Stimulated activated naive B cell treated with anti-CD40 and anti-IgM and Interleukin-4, amounts not matched to agents 10 μg/mL and 1 μg/mL and 100 μg/mL, for 72 hours (primary cell): ENCODE measurements at regions not wholly inside any gene's neighbourhood (a gene's known extent, or its start where the extent isn't known, plus 50 kb on each side); places are given as distances from the start of the nearest gene placed in this dataset.

Experiments
- ATAC-seq, 2 donors: fragments of 150-1000 bp; cut with Tn5 transposase; replicated peaks; 2 replicates each; pipeline ENCODE4 v1.10.0; 2021; ENCODE audit warnings: moderate library complexity in 1 of 2
- DNase-seq: peaks from one replicate; pipeline ENCODE4 v3.0.0; 2021
- H3K27ac Mint-ChIP-seq: one replicate; pipeline ENCODE4 v1.8.0; 2022; ENCODE audit warnings: mild to moderate bottlenecking, mixed read lengths
- H3K27me3 Mint-ChIP-seq, 2 donors: one replicate each; pipeline ENCODE4 v1.8.0; 2022; ENCODE audit warnings: mixed read lengths in 2 of 2
- H3K36me3 Mint-ChIP-seq, 2 donors: one replicate each; pipeline ENCODE4 v1.8.0; 2022; ENCODE audit warnings: mixed read lengths in 2 of 2, mild to moderate bottlenecking in 1 of 2
- H3K4me1 Mint-ChIP-seq, 2 donors: one replicate each; pipeline ENCODE4 v1.8.0; 2022; ENCODE audit warnings: mixed read lengths in 2 of 2, mild to moderate bottlenecking in 1 of 2
- H3K4me3 Mint-ChIP-seq, 2 donors: one replicate each; pipeline ENCODE4 v1.8.0; 2022; ENCODE audit warnings: mild to moderate bottlenecking in 2 of 2, mixed read lengths in 2 of 2, moderate library complexity in 1 of 2
- H3K9me3 Mint-ChIP-seq, 2 donors: one replicate each; pipeline ENCODE4 v1.8.0; 2022; ENCODE audit warnings: mixed read lengths in 2 of 2, mild to moderate bottlenecking in 1 of 2

DNA sequence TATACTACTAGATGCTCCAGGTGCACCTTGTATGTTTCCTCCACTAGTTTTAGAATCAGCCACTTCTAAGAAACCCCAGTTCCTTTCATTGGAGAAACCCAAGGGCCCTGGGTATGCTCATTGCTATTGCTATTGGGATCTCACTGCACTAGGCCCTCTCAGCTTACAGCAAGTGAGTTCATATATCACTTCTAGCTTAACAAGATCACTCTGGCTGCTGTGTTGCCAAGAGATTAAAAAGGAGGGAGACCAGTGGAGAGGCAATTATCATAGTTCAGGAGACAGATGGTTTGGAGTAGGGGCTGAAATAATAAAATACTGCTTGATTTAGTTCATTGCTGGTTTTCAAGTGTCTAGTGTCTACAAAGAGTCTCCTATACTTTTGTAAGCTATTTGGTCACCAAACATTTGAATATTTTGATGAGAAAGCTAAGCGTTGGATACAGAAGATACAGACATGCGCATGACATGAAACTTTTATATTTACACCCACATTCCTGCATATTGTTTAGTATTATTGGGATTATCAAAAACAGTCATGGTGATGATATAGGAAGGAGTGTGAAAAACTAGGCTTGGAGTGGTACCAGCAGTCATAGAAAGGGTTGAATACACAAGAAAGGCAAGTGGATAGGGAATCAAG lies 671.9 kb downstream of the ADGRL2 start:
- no peak for ATAC-seq
- Mint-ChIP-seq H3K9me3 (peaks cover 0 to 6% of the 10 kb centered on the region in 2 donors), H3K36me3 (no peaks in the 10 kb centered on the region), H3K4me3 (no peak overlapping the region), H3K27ac (no peak overlapping the region), H3K27me3 (no peaks in the 10 kb centered on the region), H3K4me1 (peaks cover 5 to 12% of the 10 kb centered on the region in 2 donors)
- DNase-seq, result no peak

DNA sequence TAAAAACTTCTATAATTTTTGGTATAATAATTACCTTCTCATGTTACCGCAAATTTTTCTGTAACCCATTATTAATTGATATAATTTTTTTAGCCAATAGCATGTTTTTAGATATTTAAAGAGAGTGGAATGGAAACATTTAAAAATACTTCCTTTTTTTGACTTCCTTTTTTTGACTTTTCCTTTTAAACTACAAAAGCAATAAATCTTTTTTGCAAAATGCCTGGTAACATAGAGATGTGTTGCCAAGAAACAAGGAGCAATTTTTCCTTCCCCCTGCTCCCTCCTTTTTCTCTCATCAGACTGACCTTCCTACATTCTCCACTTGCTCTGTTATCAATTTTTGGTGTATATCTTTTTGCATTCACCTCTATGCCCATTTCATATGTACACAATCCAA lies 666.2 kb downstream of the ADGRL2 start:
- Mint-ChIP-seq H3K36me3 (no peaks in the 10 kb centered on the region), H3K4me1 (peaks cover 5 to 22% of the 10 kb centered on the region in 2 donors), H3K27ac (no peak overlapping the region), H3K9me3 (no peaks in the 10 kb centered on the region), H3K4me3 (no peak overlapping the region), H3K27me3 (no peaks in the 10 kb centered on the region)
- ATAC-seq, result no peak
- no peak for DNase-seq

DNA sequence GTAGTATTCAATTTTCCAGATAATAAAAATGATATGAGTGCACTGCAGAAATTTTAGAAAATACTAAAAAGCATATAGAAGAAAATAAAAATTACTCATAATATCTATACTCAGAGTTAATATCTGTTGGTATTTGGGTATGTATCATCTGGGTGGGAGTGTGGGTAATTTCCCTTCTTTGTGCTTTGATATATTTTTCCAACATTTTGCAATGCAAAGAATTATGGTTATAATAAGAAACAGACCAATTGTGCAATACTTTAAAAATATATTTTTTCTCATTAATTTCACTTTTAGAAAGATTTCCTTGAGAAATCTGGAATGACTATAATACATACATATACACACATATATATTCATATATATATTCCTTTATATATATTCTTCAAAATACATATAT lies 665.7 kb downstream of the ADGRL2 start:
- Mint-ChIP-seq H3K27ac (no peak overlapping the region), H3K9me3 (no peaks in the 10 kb centered on the region), H3K4me1 (peaks cover 5 to 22% of the 10 kb centered on the region in 2 donors), H3K36me3 (no peaks in the 10 kb centered on the region), H3K27me3 (no peaks in the 10 kb centered on the region), H3K4me3 (no peak overlapping the region)
- no peak for DNase-seq
- ATAC-seq, result no peak

DNA sequence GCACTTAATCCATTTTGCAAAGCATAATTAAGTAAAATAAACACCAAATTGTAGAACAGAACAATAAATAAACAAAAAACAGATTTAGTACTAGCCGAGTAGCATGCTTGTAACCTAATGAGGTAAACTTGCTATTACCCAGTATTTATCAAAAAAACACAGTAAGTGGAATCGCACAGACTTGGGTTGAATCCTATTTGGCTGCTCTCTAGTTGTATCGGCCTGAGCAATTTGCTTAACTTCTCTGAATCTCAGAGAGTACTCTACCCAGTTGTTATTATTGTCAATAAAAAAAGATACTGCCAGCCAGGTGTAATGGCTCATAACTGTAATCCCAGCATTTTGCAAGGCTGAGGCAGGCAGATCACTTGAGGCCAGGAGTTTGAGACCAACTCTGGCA lies 664.3 kb downstream of the ADGRL2 start:
- Mint-ChIP-seq H3K4me1 (peaks cover 3 to 14% of the 10 kb centered on the region in 2 donors), H3K27me3 (no peaks in the 10 kb centered on the region), H3K9me3 (no peaks in the 10 kb centered on the region), H3K4me3 (no peak overlapping the region), H3K27ac (no peak overlapping the region), H3K36me3 (no peaks in the 10 kb centered on the region)
- DNase-seq, result no peak
- no peak for ATAC-seq

DNA sequence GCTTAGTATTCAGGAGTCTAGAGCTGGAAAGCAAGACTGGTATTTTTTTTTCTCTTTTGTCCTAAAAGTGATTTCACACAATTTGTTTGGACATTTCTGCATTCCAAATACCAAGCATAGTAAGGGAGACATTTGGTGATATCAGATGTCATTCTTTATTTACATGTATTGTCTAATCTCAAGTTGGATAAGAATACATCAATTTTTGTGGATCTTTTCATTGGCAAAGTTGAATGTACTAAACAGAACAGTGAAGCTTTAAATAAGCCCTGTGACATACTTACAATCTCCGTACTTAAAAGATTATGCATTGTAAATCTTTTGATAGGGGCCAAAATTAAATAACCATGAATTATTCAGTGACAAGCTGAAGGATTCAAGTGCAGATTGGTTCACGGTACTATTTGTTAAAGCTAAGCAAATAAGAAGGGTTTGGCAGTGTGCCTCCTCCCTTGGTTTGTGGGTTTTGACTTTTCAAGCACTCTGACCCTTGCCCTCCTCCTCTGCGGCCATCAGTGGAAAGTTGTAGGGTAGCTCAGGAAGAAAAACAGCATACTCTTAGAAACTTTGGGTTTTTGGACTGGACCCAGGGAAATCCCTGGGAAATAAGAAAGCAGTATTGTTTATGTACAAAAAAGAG lies 663.7 kb downstream of the ADGRL2 start:
- no peaks in the 10 kb centered on the region for H3K27me3 Mint-ChIP-seq
- no peak overlapping the region for H3K27ac Mint-ChIP-seq
- H3K4me1 Mint-ChIP-seq, result peaks cover 3 to 11% of the 10 kb centered on the region in 2 donors
- no peak overlapping the region for H3K4me3 Mint-ChIP-seq
- DNase-seq (no peak), ATAC-seq (no peak)
- no peaks in the 10 kb centered on the region for H3K9me3 Mint-ChIP-seq
- no peaks in the 10 kb centered on the region for H3K36me3 Mint-ChIP-seq

DNA sequence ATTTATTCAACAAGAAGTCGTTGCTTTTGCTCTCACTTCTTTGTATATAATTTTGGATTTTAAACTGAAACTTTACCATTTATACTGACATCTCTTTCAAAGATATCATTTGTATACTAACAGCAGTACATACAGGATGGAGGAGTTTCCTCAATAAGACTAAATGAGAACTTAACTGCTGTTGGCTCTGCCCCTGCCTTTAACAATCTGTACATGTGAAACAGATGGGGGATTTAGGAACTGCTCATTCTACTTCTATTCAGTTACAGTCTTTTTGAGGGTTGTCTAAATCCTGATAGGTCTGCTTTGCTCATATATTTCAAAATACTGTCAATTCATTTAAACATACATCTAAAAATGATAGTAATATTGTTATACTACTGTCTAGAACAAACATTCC lies 663.2 kb downstream of the ADGRL2 start:
- Mint-ChIP-seq H3K4me3 (no peak overlapping the region), H3K27me3 (no peaks in the 10 kb centered on the region), H3K27ac (no peak overlapping the region), H3K4me1 (peaks cover 3 to 11% of the 10 kb centered on the region in 2 donors), H3K9me3 (no peaks in the 10 kb centered on the region), H3K36me3 (no peaks in the 10 kb centered on the region)
- DNase-seq, result no peak
- no peak for ATAC-seq

DNA sequence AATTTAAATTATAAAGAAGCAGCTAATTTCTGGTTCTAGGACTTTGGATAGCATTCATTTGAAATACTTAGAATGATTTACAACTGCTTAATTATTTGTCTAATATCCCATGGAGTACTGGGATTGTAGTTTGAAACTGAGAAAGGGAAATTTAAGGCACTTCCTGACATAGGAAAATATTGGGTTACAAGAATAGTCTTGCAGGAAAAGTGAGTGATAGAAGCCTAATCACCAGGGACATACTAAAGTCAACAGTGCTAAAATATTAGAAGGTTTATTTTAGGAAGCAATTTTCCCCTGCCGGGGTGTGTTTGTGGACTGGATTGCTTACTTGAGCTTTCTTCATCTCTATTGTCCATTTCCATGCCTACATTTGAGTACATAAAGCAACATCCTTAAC lies 661.6 kb downstream of the ADGRL2 start:
- Mint-ChIP-seq H3K4me3 (no peak overlapping the region), H3K27ac (no peak overlapping the region), H3K27me3 (no peaks in the 10 kb centered on the region), H3K4me1 (peaks cover 0 to 11% of the 10 kb centered on the region in 2 donors), H3K9me3 (peaks cover 0 to 3% of the 10 kb centered on the region in 2 donors), H3K36me3 (no peaks in the 10 kb centered on the region)
- no peak for DNase-seq
- ATAC-seq, result no peak

DNA sequence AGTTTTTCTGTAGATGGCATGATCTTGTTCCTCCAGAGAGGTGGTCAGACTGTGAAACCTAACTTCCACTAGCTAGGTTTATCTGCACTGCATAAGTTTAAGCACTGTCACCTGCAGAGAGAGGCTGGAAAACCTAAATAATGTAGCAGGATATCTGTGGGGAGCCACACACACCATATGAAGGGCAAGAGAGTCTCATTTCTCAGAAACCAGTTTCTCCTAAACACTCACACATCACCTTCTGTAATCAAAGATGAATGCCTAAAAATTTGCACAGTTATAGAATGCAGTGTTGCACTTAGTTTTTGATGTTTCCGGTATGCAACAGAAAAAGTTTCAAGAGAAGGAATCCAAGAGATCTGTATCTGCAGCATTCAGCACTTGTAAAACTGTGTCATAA lies 654.6 kb downstream of the ADGRL2 start:
- Mint-ChIP-seq H3K27me3 (no peaks in the 10 kb centered on the region), H3K36me3 (peaks cover 3% of the 10 kb centered on the region in 2 donors), H3K4me1 (peaks cover 8 to 18% of the 10 kb centered on the region in 2 donors), H3K4me3 (no peak overlapping the region), H3K27ac (no peak overlapping the region), H3K9me3 (peaks cover 8 to 14% of the 10 kb centered on the region in 2 donors)
- no peak for DNase-seq
- ATAC-seq, result no peak

DNA sequence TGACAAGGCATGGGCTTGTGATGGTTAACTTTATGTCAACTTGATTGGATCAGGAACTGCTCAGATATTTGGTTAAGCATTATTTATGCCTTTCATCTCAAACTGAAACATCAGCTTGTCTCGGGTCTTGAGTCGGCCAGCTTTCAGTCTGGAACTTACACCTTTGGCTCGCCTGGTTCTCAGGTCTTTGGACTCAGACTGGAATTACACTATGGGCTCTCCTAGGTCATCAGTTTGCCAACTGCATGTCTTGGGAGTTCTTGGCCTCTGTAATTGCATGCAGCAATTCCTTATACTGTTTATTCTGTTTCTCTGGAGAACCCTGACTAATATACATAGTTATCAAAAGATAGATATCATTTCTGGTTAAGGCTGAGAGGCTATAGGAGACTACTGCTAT lies 653.7 kb downstream of the ADGRL2 start:
- no peaks in the 10 kb centered on the region for H3K27me3 Mint-ChIP-seq
- H3K4me3 Mint-ChIP-seq, result no peak overlapping the region
- ATAC-seq (no peak), DNase-seq (no peak)
- peaks cover 3% of the 10 kb centered on the region in 2 donors for H3K36me3 Mint-ChIP-seq
- H3K9me3 Mint-ChIP-seq, result peaks cover 11 to 14% of the 10 kb centered on the region in 2 donors
- H3K4me1 Mint-ChIP-seq, result peaks cover 8 to 18% of the 10 kb centered on the region in 2 donors
- H3K27ac Mint-ChIP-seq, result no peak overlapping the region

DNA sequence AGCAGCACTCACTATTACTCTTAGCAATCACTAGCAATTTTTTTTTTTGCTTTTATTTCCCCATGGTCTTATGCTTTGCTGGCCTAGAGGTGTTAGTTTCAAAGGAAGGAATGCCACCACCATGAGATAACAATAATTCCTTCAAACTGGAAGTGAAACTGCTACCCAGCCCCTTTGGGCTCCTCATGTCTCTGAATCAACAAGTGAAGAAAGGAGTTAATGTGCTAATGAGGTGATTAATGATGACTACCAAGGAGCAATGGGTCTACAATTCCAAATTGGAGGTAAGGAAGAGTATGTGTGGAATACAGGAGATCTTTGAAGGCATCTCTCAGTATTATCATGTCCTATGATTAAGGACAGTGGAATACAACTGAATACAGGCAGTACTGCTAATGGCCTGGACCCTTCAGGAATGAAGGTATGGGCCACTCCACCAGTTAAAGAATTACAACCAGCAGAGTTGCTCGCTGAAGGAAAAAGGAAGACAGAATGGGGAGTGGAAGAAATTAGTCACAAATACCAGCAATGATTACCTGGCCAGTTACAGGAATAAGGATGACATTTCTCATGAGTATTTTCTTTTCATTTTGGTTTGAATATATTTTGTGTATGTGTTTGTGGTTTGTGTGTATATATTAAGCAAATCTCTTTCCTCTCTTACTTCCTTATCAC lies 652.9 kb downstream of the ADGRL2 start:
- peaks cover 8 to 18% of the 10 kb centered on the region in 2 donors for H3K4me1 Mint-ChIP-seq
- ATAC-seq, result peak; percentile 56 to 73
- peaks cover 11 to 14% of the 10 kb centered on the region in 2 donors for H3K9me3 Mint-ChIP-seq
- DNase-seq, result no peak
- H3K27me3 Mint-ChIP-seq, result no peaks in the 10 kb centered on the region
- H3K4me3 Mint-ChIP-seq, result no peak overlapping the region
- H3K27ac Mint-ChIP-seq, result no peak overlapping the region
- peaks cover 3% of the 10 kb centered on the region in 2 donors for H3K36me3 Mint-ChIP-seq

DNA sequence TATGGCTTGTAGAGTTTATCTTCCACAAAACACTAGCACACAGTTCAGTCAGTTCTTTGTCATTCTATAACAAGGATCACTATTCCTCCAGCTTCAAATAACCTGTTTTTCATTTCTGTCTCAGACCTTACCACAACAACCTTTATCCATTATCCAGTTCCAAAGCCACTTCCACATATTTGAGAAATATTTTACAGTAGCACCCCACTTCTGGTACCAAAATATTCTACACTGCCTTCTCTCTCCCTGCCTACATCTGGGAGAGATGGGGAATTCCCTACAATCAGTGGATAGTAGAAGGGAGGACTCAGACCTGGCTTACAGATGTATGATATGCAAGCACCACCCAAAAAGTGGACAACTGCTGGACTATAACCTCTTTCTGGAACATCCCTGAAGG lies 651.4 kb downstream of the ADGRL2 start:
- Mint-ChIP-seq H3K36me3 (peaks cover 3 to 6% of the 10 kb centered on the region in 2 donors), H3K27ac (no peak overlapping the region)

DNA sequence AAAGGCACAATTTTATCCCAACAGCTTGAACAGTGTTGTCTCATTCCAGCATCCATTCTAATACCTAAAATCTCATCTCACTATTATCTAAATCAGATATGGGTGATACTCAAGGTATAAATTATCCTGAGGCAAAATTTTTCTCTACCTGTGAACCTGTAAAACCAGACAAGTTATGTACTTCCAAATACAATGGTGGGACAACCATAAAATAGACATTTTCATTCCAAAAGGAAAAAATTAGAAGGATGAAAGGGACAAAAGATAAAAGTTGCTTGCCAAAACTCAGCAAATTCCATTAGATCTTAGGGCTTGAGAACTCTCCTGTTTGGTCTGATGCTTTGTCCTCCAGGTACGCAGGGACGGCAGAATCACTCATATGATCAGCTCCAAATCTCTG lies 650.5 kb downstream of the ADGRL2 start:
- DNase-seq (no peak), ATAC-seq (no peak)
- Mint-ChIP-seq H3K27ac (no peak overlapping the region), H3K4me1 (peaks cover 10 to 32% of the 10 kb centered on the region in 2 donors), H3K4me3 (no peak overlapping the region), H3K36me3 (peaks cover 3 to 6% of the 10 kb centered on the region in 2 donors), H3K27me3 (no peaks in the 10 kb centered on the region), H3K9me3 (peaks cover 11 to 15% of the 10 kb centered on the region in 2 donors)

More for the DNA sequence above, 651.4 kb downstream of the ADGRL2 start:
- Mint-ChIP-seq H3K27me3 (no peaks in the 10 kb centered on the region), H3K9me3 (peaks cover 11 to 14% of the 10 kb centered on the region in 2 donors), H3K4me1 (peaks cover 8 to 29% of the 10 kb centered on the region in 2 donors), H3K4me3 (no peak overlapping the region)
- DNase-seq (no peak), ATAC-seq (no peak)

DNA sequence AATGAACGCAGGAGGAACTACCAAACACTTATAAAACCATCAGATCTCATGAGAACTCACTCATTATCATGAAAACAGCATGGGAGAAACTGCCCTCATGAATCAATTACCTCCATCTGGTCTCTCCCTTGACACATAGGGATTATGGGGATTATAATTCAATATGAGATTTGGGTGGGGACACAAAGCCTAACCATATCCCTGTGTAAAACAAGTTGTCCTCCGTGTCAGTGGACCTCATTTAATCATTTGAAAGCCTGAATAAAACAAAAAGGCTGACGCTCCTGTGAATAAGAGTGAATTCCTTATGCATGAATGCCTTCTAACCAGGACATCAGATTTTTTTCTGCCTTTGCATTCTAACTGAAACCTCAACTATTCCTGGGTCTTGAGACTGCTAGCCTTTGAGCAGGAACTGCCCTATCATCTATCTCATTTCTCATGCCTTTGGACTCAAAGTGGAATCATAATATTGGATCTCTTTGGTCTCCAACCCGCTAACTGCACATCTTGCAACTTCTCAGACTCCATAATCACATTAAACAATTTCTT lies 648.8 kb downstream of the ADGRL2 start:
- H3K36me3 Mint-ChIP-seq, result peaks cover 3 to 6% of the 10 kb centered on the region in 2 donors
- DNase-seq, result no peak

DNA sequence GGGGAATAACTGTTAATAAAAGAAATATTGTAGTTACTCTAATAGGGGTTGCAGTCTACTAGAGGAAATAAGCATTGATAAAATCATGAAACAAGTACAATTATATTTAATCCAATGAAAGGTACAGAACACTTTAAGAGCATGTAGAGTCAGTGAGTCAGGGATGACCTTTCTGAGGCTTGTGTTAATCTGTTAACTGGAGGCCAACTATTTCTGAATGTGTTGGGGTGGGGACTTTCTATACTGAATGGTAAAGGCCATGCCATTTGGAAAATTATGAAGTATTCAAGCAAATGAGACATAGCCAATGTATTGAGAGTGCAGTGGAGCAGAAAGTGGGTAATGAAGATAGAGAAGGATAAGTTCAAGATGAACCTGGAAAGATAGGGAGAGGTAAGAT lies 646.2 kb downstream of the ADGRL2 start:
- Mint-ChIP-seq H3K27ac (no peak overlapping the region), H3K4me1 (peaks cover 2 to 14% of the 10 kb centered on the region in 2 donors), H3K36me3 (peaks cover 2 to 4% of the 10 kb centered on the region in 2 donors), H3K9me3 (peaks cover 4 to 11% of the 10 kb centered on the region in 2 donors), H3K27me3 (no peaks in the 10 kb centered on the region), H3K4me3 (peak overlapping the region in 1 of 2 donors; percentile 3)
- DNase-seq (no peak), ATAC-seq (peak; percentile 97 to 98)

More for the DNA sequence above, 648.8 kb downstream of the ADGRL2 start:
- Mint-ChIP-seq H3K4me1 (peaks cover 10 to 28% of the 10 kb centered on the region in 2 donors), H3K9me3 (peaks cover 11 to 17% of the 10 kb centered on the region in 2 donors), H3K27me3 (no peaks in the 10 kb centered on the region), H3K27ac (no peak overlapping the region), H3K4me3 (no peak overlapping the region)
- no peak for ATAC-seq
